K562 (cell line): ENCODE measurements at regions not wholly inside any gene's neighbourhood (a gene's known extent, or its start where the extent isn't known, plus 50 kb on each side); places are given as distances from the start of the nearest gene placed in this dataset.

ENCODE experiments used
- ATAC-seq: fragments of 200-7000 bp; cut with Tn5 transposase; 3 replicates; pipeline ENCODE4 v1.9.1; 2020; ENCODE audit warnings: moderate library complexity
- BruUV-seq: library from RNA; stranded (reverse); fragments of 400-500 nt; replicated peaks from 2 replicates; lab custom pipeline; 2021; lab: Mats Ljungman, UMichigan
- CTCF ChIA-PET: fragments of 300-600 bp; formaldehyde crosslinking; extraction: SDS; loops from one replicate; lab custom pipeline; 2021; ENCODE audit warnings: low intra/inter-chr PET ratio; lab: Yijun Ruan, JAX
- POLR2A ChIA-PET: fragments of 300-600, 350-650 bp; sonication (Branson Sonifier 250); formaldehyde crosslinking; extraction: SDS; loops from one replicate; lab custom pipeline; 2021; ENCODE audit warnings: antibody characterized with exemption, inconsistent platforms; lab: Yijun Ruan, JAX
- DNase-seq, 4 experiments: peaks; one replicate each; pipeline versions ENCODE4 v3.0.0 to v3.0.0-alpha.2; 2011 to 2018; ENCODE audit warnings: low spot score in 3 of 4, mixed read lengths in 3 of 4; ENCODE audit errors: extremely low read depth in 1 of 4
- FAIRE-seq: peaks from 2 replicates; lab custom pipeline; 2011; peaks lifted over from hg19 to GRCh38; lab: Jason Lieb, UNC
- H2AFZ ChIP-seq: 2 replicates; pipeline ENCODE4 v1.6.0; 2011; ENCODE audit warnings: low read depth, low read length, control low read depth, inconsistent platforms
- H3K27ac ChIP-seq: fragments of 200-600 bp; 3 replicates; pipeline ENCODE4 v1.8.0; 2011; ENCODE audit warnings: low read depth, mild to moderate bottlenecking, control low read depth, inconsistent platforms, low read length, moderate library complexity, mixed read lengths; ENCODE audit errors: extremely low read depth
- H3K27me3 ChIP-seq, 2 experiments: fragments of 300-600 bp in 1 of 2; 2 replicates in 1 of 2; 3 replicates in 1 of 2; pipeline versions ENCODE4 v1.6.0 to v1.8.0; 2011; ENCODE audit warnings: inconsistent platforms in 2 of 2, low read length in 2 of 2, mild to moderate bottlenecking in 1 of 2, mixed read lengths in 1 of 2, moderate library complexity in 1 of 2; ENCODE audit not compliant: control insufficient read depth in 2 of 2, insufficient read depth in 2 of 2
- H3K36me3 ChIP-seq: fragments of 300-600 bp; 3 replicates; pipeline ENCODE4 v1.8.0; 2011; ENCODE audit warnings: mild to moderate bottlenecking, low read length, inconsistent platforms; ENCODE audit not compliant: control insufficient read depth, insufficient read depth
- H3K4me1 ChIP-seq, 2 experiments: fragments of 200-600 bp in 1 of 2; replicated peaks in 1 of 2; 2 replicates in 1 of 2; 3 replicates in 1 of 2; pipeline versions ENCODE4 v1.5.1 to v1.8.0; 2011; ENCODE audit warnings: inconsistent platforms in 2 of 2, low read length in 2 of 2, mild to moderate bottlenecking in 1 of 2, mixed read lengths in 1 of 2, moderate library complexity in 1 of 2; ENCODE audit not compliant: control insufficient read depth in 2 of 2, insufficient read depth in 2 of 2
- H3K4me2 ChIP-seq: 2 replicates; pipeline ENCODE4 v1.6.1; 2011; ENCODE audit warnings: low read length, control low read depth, inconsistent platforms, mixed read lengths; ENCODE audit not compliant: insufficient read depth
- H3K4me3 ChIP-seq: fragments of 200-600 bp; sonication (generic), shearing (Covaris generic); 2 replicates; pipeline ENCODE4 v1.5.1; 2016; ENCODE audit warnings: control low read depth, inconsistent platforms
- H3K79me2 ChIP-seq: fragments of 200-600 bp; 3 replicates; pipeline ENCODE4 v1.8.0; 2011; ENCODE audit warnings: low read length, inconsistent platforms; ENCODE audit not compliant: control insufficient read depth, insufficient read depth
- H3K9ac ChIP-seq, 2 experiments: 2 replicates each; pipeline versions ENCODE4 v1.6.0 to v1.6.1; 2011; ENCODE audit warnings: low read depth in 2 of 2, low read length in 2 of 2, control low read depth in 1 of 2, inconsistent platforms in 1 of 2, mild to moderate bottlenecking in 1 of 2, mixed read lengths in 1 of 2; ENCODE audit not compliant: insufficient read depth in 1 of 2
- H3K9me1 ChIP-seq: one replicate; pipeline ENCODE4 v1.6.0; 2011; ENCODE audit warnings: inconsistent platforms, mild to moderate bottlenecking, low read length, moderate library complexity; ENCODE audit not compliant: control insufficient read depth, insufficient read depth
- H3K9me3 ChIP-seq: replicated peaks from 2 replicates; pipeline ENCODE4 v1.5.1; 2011; ENCODE audit warnings: low read depth, low read length, inconsistent platforms; ENCODE audit not compliant: control insufficient read depth, insufficient read depth
- H4K20me1 ChIP-seq: replicated peaks from 2 replicates; pipeline ENCODE4 v1.6.1; 2011; ENCODE audit warnings: low read length, inconsistent platforms, mixed read lengths; ENCODE audit not compliant: control insufficient read depth, insufficient read depth
- CBX2 ChIP-seq: fragments of 200-600 bp; sonication (generic); IDR thresholded peaks from one replicate; pipeline ENCODE4 v1.6.1; 2012; ENCODE audit warnings: mild to moderate bottlenecking, low read length, inconsistent platforms; ENCODE audit not compliant: insufficient read depth, poor library complexity, severe bottlenecking
- CTBP1 ChIP-seq: fragments of 450-650 bp; IDR thresholded peaks from 2 replicates; pipeline ENCODE4 v1.6.1; 2016; ENCODE audit warnings: borderline replicate concordance
- GTF2A2 ChIP-seq: IDR thresholded peaks from 2 replicates; pipeline ENCODE4 v1.6.1; 2016; ENCODE audit warnings: mild to moderate bottlenecking, missing genetic modification characterization, missing compliant biosample characterization
- HES1 ChIP-seq: fragments of 450-650 bp; IDR thresholded peaks from 2 replicates; pipeline ENCODE4 v1.6.1; 2016; ENCODE audit warnings: low read depth, mild to moderate bottlenecking, moderate library complexity
- NEUROD1 ChIP-seq: fragments of 150-350 bp; IDR thresholded peaks from 2 replicates; pipeline ENCODE4 v1.6.1; 2014; ENCODE audit warnings: borderline replicate concordance, low read length, low read depth; ENCODE audit not compliant: partially characterized antibody
- NFATC3 ChIP-seq: fragments of 450-650 bp; IDR thresholded peaks from 2 replicates; pipeline ENCODE4 v1.6.1; 2017; ENCODE audit warnings: mild to moderate bottlenecking
- POLR2AphosphoS5 ChIP-seq: IDR thresholded peaks from 2 replicates; pipeline ENCODE4 v1.6.1; 2011; ENCODE audit warnings: mild to moderate bottlenecking, low read depth, low read length, moderate library complexity; ENCODE audit not compliant: control insufficient read depth, insufficient read depth
- SP2 ChIP-seq: IDR thresholded peaks from 2 replicates; pipeline ENCODE4 v1.6.1; 2011; ENCODE audit warnings: mild to moderate bottlenecking, low read depth, low read length, moderate library complexity; ENCODE audit not compliant: poor library complexity, severe bottlenecking; ENCODE audit errors: extremely low read depth
- YBX1 ChIP-seq: fragments of 450-650 bp; IDR thresholded peaks from 2 replicates; pipeline ENCODE4 v1.7.1; 2016; ENCODE audit warnings: mild to moderate bottlenecking
- ZBTB2 ChIP-seq: fragments of 450-650 bp; IDR thresholded peaks from 2 replicates; pipeline ENCODE4 v1.6.1; 2016; ENCODE audit warnings: antibody characterized with exemption
- ZNF696 ChIP-seq: fragments of 250-450 bp; sonication (Bioruptor Pico); conservative IDR thresholded peaks from 2 replicates; pipeline ENCODE4 v1.4.0; 2020; ENCODE audit warnings: mild to moderate bottlenecking, moderate library complexity
- ZZZ3 ChIP-seq: fragments of 450-650 bp; IDR thresholded peaks from 2 replicates; pipeline ENCODE4 v1.6.1; 2016; ENCODE audit warnings: antibody characterized with exemption, mild to moderate bottlenecking, moderate library complexity
- WGBS: fragments of 100-300 bp; shearing (Covaris generic); methylation state at CpG from one replicate; pipeline ENCODE4 v1.1.6; 2016; ENCODE audit warnings: low coverage, mixed read lengths; ENCODE audit not compliant: insufficient coverage; ENCODE audit errors: missing lambda C conversion rate; 5-methylcytosine and 5-hydroxymethylcytosine counted together
- in situ Hi-C: fragments of 300-500 bp; cut with MboI; formaldehyde crosslinking; loops from 4 replicates; pipeline ENCODE4 v1.15.0; 2018; ENCODE audit warnings: inconsistent platforms, mixed read lengths
- intact Hi-C: fragments of 100-400 bp; cut with micrococcal nuclease; formaldehyde crosslinking; loops from 2 replicates; pipeline ENCODE4 v1.14.2; 2022
- TF ChIP-seq, protein P1 (sequence below), 3 experiments: IDR thresholded peaks in 2 of 3; conservative IDR thresholded peaks in 1 of 3; 2 replicates each; pipeline ENCODE4 v1.5.1; 2011 to 2012; ENCODE audit warnings: low read length in 3 of 3, mild to moderate bottlenecking in 3 of 3, control low read depth in 2 of 3, improper control_type of control experiment in 1 of 3, inconsistent platforms in 1 of 3, low read depth in 1 of 3, mixed read lengths in 1 of 3, moderate library complexity in 1 of 3; ENCODE audit not compliant: insufficient read depth in 2 of 3
- TF ChIP-seq, protein P2 (sequence below): fragments of 250-450 bp; sonication (Bioruptor Pico); IDR thresholded peaks from 2 replicates; pipeline ENCODE4 v1.4.0; 2020; ENCODE audit warnings: borderline replicate concordance
- TF ChIP-seq, protein P3 (sequence below): fragments of 250-450 bp; sonication (Bioruptor Pico); IDR thresholded peaks from 2 replicates; pipeline ENCODE4 v1.5.0; 2021

DNA sequence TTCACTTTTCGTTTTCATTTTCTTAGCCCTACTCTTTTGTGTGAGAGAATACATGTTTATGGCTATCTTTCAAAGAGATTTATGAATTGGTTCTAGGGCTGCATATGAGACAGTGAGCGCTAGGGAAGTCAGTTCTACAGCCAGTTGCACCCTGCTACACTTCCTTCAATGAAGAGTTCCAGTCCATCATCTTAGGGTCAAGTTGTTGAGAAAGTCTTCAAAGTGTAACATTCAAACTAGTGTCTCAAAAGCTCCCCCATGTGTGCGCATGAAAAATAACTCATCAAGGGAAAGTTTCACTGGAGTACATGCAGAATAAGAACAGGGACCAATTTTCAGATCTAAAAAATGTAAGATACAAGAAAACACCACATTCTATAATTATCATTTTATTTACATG lies 317.2 kb downstream of the DEPDC1B start (continued):
- TF ChIP-seq, protein P1, sequence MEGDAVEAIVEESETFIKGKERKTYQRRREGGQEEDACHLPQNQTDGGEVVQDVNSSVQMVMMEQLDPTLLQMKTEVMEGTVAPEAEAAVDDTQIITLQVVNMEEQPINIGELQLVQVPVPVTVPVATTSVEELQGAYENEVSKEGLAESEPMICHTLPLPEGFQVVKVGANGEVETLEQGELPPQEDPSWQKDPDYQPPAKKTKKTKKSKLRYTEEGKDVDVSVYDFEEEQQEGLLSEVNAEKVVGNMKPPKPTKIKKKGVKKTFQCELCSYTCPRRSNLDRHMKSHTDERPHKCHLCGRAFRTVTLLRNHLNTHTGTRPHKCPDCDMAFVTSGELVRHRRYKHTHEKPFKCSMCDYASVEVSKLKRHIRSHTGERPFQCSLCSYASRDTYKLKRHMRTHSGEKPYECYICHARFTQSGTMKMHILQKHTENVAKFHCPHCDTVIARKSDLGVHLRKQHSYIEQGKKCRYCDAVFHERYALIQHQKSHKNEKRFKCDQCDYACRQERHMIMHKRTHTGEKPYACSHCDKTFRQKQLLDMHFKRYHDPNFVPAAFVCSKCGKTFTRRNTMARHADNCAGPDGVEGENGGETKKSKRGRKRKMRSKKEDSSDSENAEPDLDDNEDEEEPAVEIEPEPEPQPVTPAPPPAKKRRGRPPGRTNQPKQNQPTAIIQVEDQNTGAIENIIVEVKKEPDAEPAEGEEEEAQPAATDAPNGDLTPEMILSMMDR (IDR thresholded peaks at IDR 0.05 in 2 of 3, conservative IDR thresholded peaks at IDR 0.05 in 1 of 3; ENCODE audit: insufficient read depth in 2 of 3, low read depth in 1 of 3, low read length in 3 of 3) = peak in 2 of 3 experiments; percentile 23 to 43; a peak in 2 of 6 replicates

- Histone ChIP-seq H3K27me3 (no peaks in the 10 kb centered on the region), H2AFZ (no peak overlapping the region), H3K4me3 (no peak overlapping the region), H4K20me1 (no peaks in the 10 kb centered on the region; the same call in 1 of the 2 replicates), H3K9me3 (no peaks in the 10 kb centered on the region), H3K79me2 (no peaks in the 10 kb centered on the region), H3K4me1 (no peaks in the 10 kb centered on the region), H3K27ac (no peak overlapping the region), H3K9ac (no peak overlapping the region), H3K36me3 (no peaks in the 10 kb centered on the region), H3K4me2 (no peak overlapping the region), H3K9me1 (no peaks in the 10 kb centered on the region)
- ATAC-seq (no peak), DNase-seq (no peak), FAIRE-seq (no peak)
- in situ Hi-C loops (no loop called here), intact Hi-C loops (no loop called here)
- BruUV-seq = no TSS peak
- TF ChIP-seq ZBTB2 (no peak), NFATC3 (no peak), GTF2A2 (tag) (no peak), NEUROD1 (no peak), ZZZ3 (no peak), POLR2AphosphoS5 (no peak), SP2 (no peak), YBX1 (no peak), CTBP1 (no peak), ZNF696 (CRISPR knock-in tag) (no peak), HES1 (no peak), CBX2 (no peak)
- TF ChIP-seq, protein P2, sequence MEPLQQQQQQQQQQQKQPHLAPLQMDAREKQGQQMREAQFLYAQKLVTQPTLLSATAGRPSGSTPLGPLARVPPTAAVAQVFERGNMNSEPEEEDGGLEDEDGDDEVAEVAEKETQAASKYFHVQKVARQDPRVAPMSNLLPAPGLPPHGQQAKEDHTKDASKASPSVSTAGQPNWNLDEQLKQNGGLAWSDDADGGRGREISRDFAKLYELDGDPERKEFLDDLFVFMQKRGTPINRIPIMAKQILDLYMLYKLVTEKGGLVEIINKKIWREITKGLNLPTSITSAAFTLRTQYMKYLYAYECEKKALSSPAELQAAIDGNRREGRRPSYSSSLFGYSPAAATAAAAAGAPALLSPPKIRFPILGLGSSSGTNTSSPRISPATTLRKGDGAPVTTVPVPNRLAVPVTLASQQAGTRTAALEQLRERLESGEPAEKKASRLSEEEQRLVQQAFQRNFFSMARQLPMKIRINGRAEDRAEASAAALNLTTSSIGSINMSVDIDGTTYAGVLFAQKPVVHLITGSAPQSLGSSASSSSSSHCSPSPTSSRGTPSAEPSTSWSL (CRISPR knock-in tag) = no peak
- TF ChIP-seq, protein P3, sequence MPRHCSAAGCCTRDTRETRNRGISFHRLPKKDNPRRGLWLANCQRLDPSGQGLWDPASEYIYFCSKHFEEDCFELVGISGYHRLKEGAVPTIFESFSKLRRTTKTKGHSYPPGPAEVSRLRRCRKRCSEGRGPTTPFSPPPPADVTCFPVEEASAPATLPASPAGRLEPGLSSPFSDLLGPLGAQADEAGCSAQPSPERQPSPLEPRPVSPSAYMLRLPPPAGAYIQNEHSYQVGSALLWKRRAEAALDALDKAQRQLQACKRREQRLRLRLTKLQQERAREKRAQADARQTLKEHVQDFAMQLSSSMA (CRISPR knock-in tag) = no peak
- 3% methylated on average over 4 of the region's 4 CpGs for WGBS
- CTCF ChIA-PET = no interaction called here
- POLR2A ChIA-PET = no interaction called here
Measured at GRCh38 chr5:60379907-60380306, 320.1 kb downstream of the DEPDC1B start.
